IMR-90 (cell line): ENCODE measurements at regions not wholly inside any gene's neighbourhood (a gene's known extent, or its start where the extent isn't known, plus 50 kb on each side); places are given as distances from the start of the nearest gene placed in this dataset.

Experiments used
- ATAC-seq: fragments of 200-7000 bp; cut with Tn5 transposase; 2 replicates; pipeline ENCODE4 v1.9.1; 2020; ENCODE audit warnings: low read depth, mild to moderate bottlenecking, moderate library complexity
- BruUV-seq: library from RNA; stranded (reverse); fragments of 400-500 nt; replicated peaks from 2 replicates; lab custom pipeline; 2021; lab: Mats Ljungman, UMichigan
- CTCF ChIA-PET: fragments of 300-600 bp; formaldehyde crosslinking; extraction: SDS; loops from one replicate; lab custom pipeline; 2021; ENCODE audit warnings: antibody characterized with exemption; lab: Yijun Ruan, JAX
- POLR2A ChIA-PET: fragments of 300-600 bp; sonication (Branson Sonifier 250); formaldehyde crosslinking; loops from one replicate; lab custom pipeline; 2022; ENCODE audit warnings: antibody characterized with exemption; ENCODE audit not compliant: unreplicated experiment; lab: Charles Lee
- DNase-seq: peaks from one replicate; pipeline ENCODE4 v3.0.0; 2013
- H2AFZ ChIP-seq: replicated peaks from 2 replicates; pipeline ENCODE3; 2013; ENCODE audit warnings: low read length, mild to moderate bottlenecking; ENCODE audit not compliant: poor library complexity
- H2AK5ac ChIP-seq: 2 replicates; pipeline ENCODE4 v1.6.1; 2013; ENCODE audit warnings: low read depth, low read length, inconsistent platforms
- H2AK9ac ChIP-seq: replicated peaks from 2 replicates; pipeline ENCODE3; 2013; ENCODE audit warnings: mild to moderate bottlenecking, low read depth, low read length, moderate library complexity; ENCODE audit not compliant: poor library complexity
- H2BK120ac ChIP-seq: 2 replicates; pipeline ENCODE4 v1.6.1; 2013; ENCODE audit warnings: low read depth, low read length, inconsistent platforms
- H2BK15ac ChIP-seq: 3 replicates; pipeline ENCODE4 v1.6.1; 2013; ENCODE audit warnings: low read depth, low read length, inconsistent platforms
- H2BK20ac ChIP-seq: 2 replicates; pipeline ENCODE4 v1.6.1; 2013; ENCODE audit warnings: low read depth, mild to moderate bottlenecking, inconsistent platforms, low read length, moderate library complexity
- H2BK5ac ChIP-seq: 2 replicates; pipeline ENCODE4 v1.6.1; 2013; ENCODE audit warnings: mild to moderate bottlenecking, low read depth, low read length, inconsistent platforms; ENCODE audit not compliant: poor library complexity, severe bottlenecking
- H3K14ac ChIP-seq: replicated peaks from 2 replicates; pipeline ENCODE4 v1.6.1; 2013; ENCODE audit warnings: low read depth, low read length, inconsistent platforms
- H3K18ac ChIP-seq: 2 replicates; pipeline ENCODE4 v1.6.1; 2013; ENCODE audit warnings: low read depth, low read length, control low read depth
- H3K23ac ChIP-seq: 2 replicates; pipeline ENCODE4 v1.6.1; 2013; ENCODE audit warnings: low read depth, low read length, inconsistent platforms
- H3K27ac ChIP-seq: 2 replicates; pipeline ENCODE4 v1.5.1; 2013; ENCODE audit warnings: mild to moderate bottlenecking, control low read depth, low read length; ENCODE audit not compliant: insufficient read depth
- H3K27me3 ChIP-seq: 2 replicates; pipeline ENCODE4 v1.6.1; 2013; ENCODE audit warnings: low read length; ENCODE audit not compliant: control insufficient read depth, insufficient read depth
- H3K36me3 ChIP-seq: 2 replicates; pipeline ENCODE4 v1.6.1; 2013; ENCODE audit warnings: low read length, mixed read lengths; ENCODE audit not compliant: control insufficient read depth, insufficient read depth
- H3K4ac ChIP-seq: 2 replicates; pipeline ENCODE4 v1.6.1; 2013; ENCODE audit warnings: low read depth, low read length, inconsistent platforms
- H3K4me1 ChIP-seq: 2 replicates; pipeline ENCODE4 v1.6.1; 2013; ENCODE audit warnings: low read length, mixed read lengths; ENCODE audit not compliant: control insufficient read depth, insufficient read depth
- H3K4me2 ChIP-seq: 2 replicates; pipeline ENCODE4 v1.6.1; 2013; ENCODE audit warnings: low read depth, mild to moderate bottlenecking, control low read depth, low read length, moderate library complexity
- H3K4me3 ChIP-seq: 2 replicates; pipeline ENCODE4 v1.5.1; 2013; ENCODE audit warnings: low read depth, mild to moderate bottlenecking, control low read depth, low read length, moderate library complexity; ENCODE audit not compliant: insufficient read depth
- H3K56ac ChIP-seq: 2 replicates; pipeline ENCODE4 v1.6.1; 2013; ENCODE audit warnings: low read length, inconsistent platforms; ENCODE audit not compliant: insufficient read depth; ENCODE audit errors: extremely low read depth
- H3K79me1 ChIP-seq, 2 experiments: 2 replicates each; pipeline ENCODE4 v1.6.1; 2013; ENCODE audit warnings: low read length in 2 of 2, inconsistent platforms in 1 of 2, low read depth in 1 of 2
- H3K9ac ChIP-seq: 2 replicates; pipeline ENCODE4 v1.6.1; 2013; ENCODE audit warnings: low read depth, low read length, control low read depth
- H3K9me1 ChIP-seq: 2 replicates; pipeline ENCODE4 v1.6.1; 2013; ENCODE audit warnings: low read length, inconsistent platforms; ENCODE audit not compliant: insufficient read depth
- H3K9me3 ChIP-seq: 2 replicates; pipeline ENCODE4 v1.6.1; 2013; ENCODE audit warnings: low read length; ENCODE audit not compliant: control insufficient read depth, insufficient read depth
- H4K20me1 ChIP-seq: 2 replicates; pipeline ENCODE4 v1.6.1; 2013; ENCODE audit warnings: low read length, inconsistent platforms; ENCODE audit not compliant: insufficient read depth
- H4K5ac ChIP-seq: 2 replicates; pipeline ENCODE4 v1.6.1; 2013; ENCODE audit warnings: mild to moderate bottlenecking, low read depth, low read length, control low read depth
- H4K8ac ChIP-seq, 2 experiments: 2 replicates each; pipeline ENCODE4 v1.6.1; 2013; ENCODE audit warnings: low read depth in 2 of 2, low read length in 2 of 2, control low read depth in 1 of 2, inconsistent platforms in 1 of 2
- H4K91ac ChIP-seq: 2 replicates; pipeline ENCODE4 v1.6.1; 2013; ENCODE audit warnings: low read depth, low read length, inconsistent platforms; ENCODE audit not compliant: insufficient read depth
- BHLHE40 ChIP-seq: fragments of 150-350 bp; IDR thresholded peaks from 2 replicates; pipeline ENCODE4 v1.6.1; 2016; ENCODE audit warnings: mild to moderate bottlenecking, low read depth, low read length
- CEBPB ChIP-seq: IDR thresholded peaks from 2 replicates; pipeline ENCODE4 v1.6.1; 2012; ENCODE audit warnings: low read depth, low read length, improper control_type of control experiment
- CHD1 ChIP-seq: IDR thresholded peaks from 2 replicates; pipeline ENCODE4 v1.6.1; 2012; ENCODE audit warnings: low read depth, low read length, improper control_type of control experiment
- ELK1 ChIP-seq: fragments of 150-350 bp; IDR thresholded peaks from 2 replicates; pipeline ENCODE4 v1.6.1; 2016; ENCODE audit warnings: low read depth, mild to moderate bottlenecking, low read length, moderate library complexity, borderline replicate concordance
- FOS ChIP-seq: fragments of 150-350 bp; IDR thresholded peaks from 2 replicates; pipeline ENCODE4 v1.6.1; 2016; ENCODE audit warnings: low read depth, low read length
- MAFK ChIP-seq: IDR thresholded peaks from 2 replicates; pipeline ENCODE4 v1.6.1; 2012; ENCODE audit warnings: low read depth, low read length, improper control_type of control experiment
- MAZ ChIP-seq: IDR thresholded peaks from 2 replicates; pipeline ENCODE4 v1.6.1; 2012; ENCODE audit warnings: low read depth, mild to moderate bottlenecking, low read length, improper control_type of control experiment, moderate library complexity, borderline replicate concordance
- MXI1 ChIP-seq: IDR thresholded peaks from 2 replicates; pipeline ENCODE4 v1.6.1; 2012; ENCODE audit warnings: low read depth, mild to moderate bottlenecking, low read length, moderate library complexity, borderline replicate concordance
- NFE2L2 ChIP-seq: fragments of 150-350 bp; IDR thresholded peaks from 2 replicates; pipeline ENCODE4 v1.6.1; 2016; ENCODE audit warnings: low read depth, mild to moderate bottlenecking, low read length
- POLR2A ChIP-seq: IDR thresholded peaks from 2 replicates; pipeline ENCODE4 v1.6.1; 2012; ENCODE audit warnings: mild to moderate bottlenecking, low read depth, low read length
- RAD21 ChIP-seq: IDR thresholded peaks from 2 replicates; pipeline ENCODE4 v1.6.1; 2012; ENCODE audit warnings: low read length, improper control_type of control experiment
- RCOR1 ChIP-seq: IDR thresholded peaks from 2 replicates; pipeline ENCODE4 v1.6.1; 2012; ENCODE audit warnings: mild to moderate bottlenecking, low read length, improper control_type of control experiment; ENCODE audit not compliant: insufficient replicate concordance
- RFX5 ChIP-seq: IDR thresholded peaks from 2 replicates; pipeline ENCODE4 v1.8.0; 2012; ENCODE audit warnings: low read depth, mild to moderate bottlenecking, low read length, moderate library complexity
- SMC3 ChIP-seq: fragments of 150-350 bp; IDR thresholded peaks from 2 replicates; pipeline ENCODE4 v1.6.1; 2016; ENCODE audit warnings: low read depth, mild to moderate bottlenecking, antibody characterized with exemption, low read length, moderate library complexity
- WGBS, 2 experiments: methylation state at CpG; one replicate each; pipeline versions ENCODE4 v1.1.5 to v1.1.7; 2013; ENCODE audit warnings: missing lambda C conversion rate in 2 of 2; ENCODE audit not compliant: insufficient read length in 1 of 2; ENCODE audit errors: extremely low coverage in 2 of 2; 5-methylcytosine and 5-hydroxymethylcytosine counted together
- dilution Hi-C: fragments of 300-500 bp; cut with HindIII; formaldehyde crosslinking; loops from one replicate; pipeline ENCODE4 v1.14.3; 2018; ENCODE audit warnings: low sequenced_read_pairs; ENCODE audit not compliant: unreplicated experiment
- in situ Hi-C: fragments of 300-500 bp; cut with MboI; formaldehyde crosslinking; loops from 3 replicates; pipeline ENCODE4 v1.14.3; 2019; ENCODE audit warnings: low sequenced_read_pairs, inconsistent platforms, mixed read lengths
- intact Hi-C: fragments of 100-400 bp; cut with micrococcal nuclease; formaldehyde crosslinking; loops from 2 replicates; pipeline ENCODE4 v1.10.0; 2022
- TF ChIP-seq, protein P1 (sequence below): conservative IDR thresholded peaks from 2 replicates; pipeline ENCODE4 v1.5.1; 2012; ENCODE audit warnings: mild to moderate bottlenecking, low read depth, low read length, improper control_type of control experiment
- TF ChIP-seq, protein P2 (sequence below): fragments of 150-350 bp; IDR thresholded peaks from 2 replicates; pipeline ENCODE4 v1.6.1; 2017; ENCODE audit warnings: mild to moderate bottlenecking, antibody characterized with exemption, low read length, low read depth

DNA sequence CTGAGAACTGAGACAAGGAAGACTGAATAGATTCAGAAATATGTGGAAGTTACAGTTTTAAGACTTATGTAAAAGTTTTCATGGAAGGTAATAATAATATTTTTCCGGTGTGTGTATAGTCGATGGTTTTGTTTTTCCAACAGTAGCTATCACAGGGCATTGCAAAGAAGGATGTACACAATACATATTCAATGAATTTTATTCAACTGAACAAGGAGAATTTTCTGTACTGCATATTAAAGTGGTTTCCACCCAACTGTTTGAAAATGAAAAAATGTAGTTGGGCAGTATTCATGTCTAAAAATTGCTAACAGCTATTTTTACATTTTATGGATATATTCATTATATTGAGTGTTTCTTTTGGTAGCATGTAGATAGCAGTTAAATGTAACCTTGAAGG, 350.3 kb upstream of the ATP10A start:
- H3K36me3 ChIP-seq, result no peaks in the 10 kb centered on the region
- H3K14ac ChIP-seq, result no peak overlapping the region
- H2AK9ac ChIP-seq, result no peak overlapping the region
- H3K18ac ChIP-seq, result no peak overlapping the region
- dilution Hi-C loops, result no loop called here
- H4K20me1 ChIP-seq, result no peaks in the 10 kb centered on the region
- ATAC-seq (no peak), DNase-seq (no peak)
- no peak overlapping the region for H2BK15ac ChIP-seq
- peaks cover 7% of the 10 kb centered on the region for H3K9me3 ChIP-seq
- H2BK20ac ChIP-seq, result no peak overlapping the region
- no peak overlapping the region for H2BK120ac ChIP-seq
- H4K8ac ChIP-seq, result no peak overlapping the region
- no peaks in the 10 kb centered on the region for H3K4me1 ChIP-seq
- H4K91ac ChIP-seq, result no peak overlapping the region
- H3K4me2 ChIP-seq, result no peak overlapping the region
- in situ Hi-C loops, result no loop called here
- ChIA-PET CTCF (no interaction called here), POLR2A (no interaction called here)
- H3K56ac ChIP-seq, result no peak overlapping the region
- H3K79me1 ChIP-seq, result no peaks in the 10 kb centered on the region
- no CpG with 5 or more reads among the region's 2 CpGs for WGBS, 2 experiments
- H4K5ac ChIP-seq, result no peak overlapping the region
- H3K9ac ChIP-seq, result no peak overlapping the region
- H3K4me3 ChIP-seq, result no peak overlapping the region
- H2AK5ac ChIP-seq, result no peak overlapping the region
- H3K9me1 ChIP-seq, result no peaks in the 10 kb centered on the region
- no peak overlapping the region for H2BK5ac ChIP-seq
- intact Hi-C loops, result no loop called here
- BruUV-seq, result no TSS peak
- H3K4ac ChIP-seq, result no peak overlapping the region
- no peak overlapping the region for H3K27ac ChIP-seq
- H3K23ac ChIP-seq, result no peak overlapping the region
- H3K27me3 ChIP-seq, result no peaks in the 10 kb centered on the region
- TF ChIP-seq NFE2L2, result no peak
- TF ChIP-seq SMC3, result no peak
- no peak for TF ChIP-seq RCOR1
- no peak for TF ChIP-seq MXI1
- no peak for TF ChIP-seq RAD21
- TF ChIP-seq FOS, result no peak
- no peak for TF ChIP-seq CHD1
- TF ChIP-seq CEBPB, result no peak
- TF ChIP-seq, protein P1, sequence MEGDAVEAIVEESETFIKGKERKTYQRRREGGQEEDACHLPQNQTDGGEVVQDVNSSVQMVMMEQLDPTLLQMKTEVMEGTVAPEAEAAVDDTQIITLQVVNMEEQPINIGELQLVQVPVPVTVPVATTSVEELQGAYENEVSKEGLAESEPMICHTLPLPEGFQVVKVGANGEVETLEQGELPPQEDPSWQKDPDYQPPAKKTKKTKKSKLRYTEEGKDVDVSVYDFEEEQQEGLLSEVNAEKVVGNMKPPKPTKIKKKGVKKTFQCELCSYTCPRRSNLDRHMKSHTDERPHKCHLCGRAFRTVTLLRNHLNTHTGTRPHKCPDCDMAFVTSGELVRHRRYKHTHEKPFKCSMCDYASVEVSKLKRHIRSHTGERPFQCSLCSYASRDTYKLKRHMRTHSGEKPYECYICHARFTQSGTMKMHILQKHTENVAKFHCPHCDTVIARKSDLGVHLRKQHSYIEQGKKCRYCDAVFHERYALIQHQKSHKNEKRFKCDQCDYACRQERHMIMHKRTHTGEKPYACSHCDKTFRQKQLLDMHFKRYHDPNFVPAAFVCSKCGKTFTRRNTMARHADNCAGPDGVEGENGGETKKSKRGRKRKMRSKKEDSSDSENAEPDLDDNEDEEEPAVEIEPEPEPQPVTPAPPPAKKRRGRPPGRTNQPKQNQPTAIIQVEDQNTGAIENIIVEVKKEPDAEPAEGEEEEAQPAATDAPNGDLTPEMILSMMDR, result no peak
- TF ChIP-seq POLR2A, result no peak
- TF ChIP-seq, protein P2, sequence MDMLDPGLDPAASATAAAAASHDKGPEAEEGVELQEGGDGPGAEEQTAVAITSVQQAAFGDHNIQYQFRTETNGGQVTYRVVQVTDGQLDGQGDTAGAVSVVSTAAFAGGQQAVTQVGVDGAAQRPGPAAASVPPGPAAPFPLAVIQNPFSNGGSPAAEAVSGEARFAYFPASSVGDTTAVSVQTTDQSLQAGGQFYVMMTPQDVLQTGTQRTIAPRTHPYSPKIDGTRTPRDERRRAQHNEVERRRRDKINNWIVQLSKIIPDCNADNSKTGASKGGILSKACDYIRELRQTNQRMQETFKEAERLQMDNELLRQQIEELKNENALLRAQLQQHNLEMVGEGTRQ, result no peak
- no peak for TF ChIP-seq BHLHE40
- TF ChIP-seq ELK1, result no peak
- no peak for TF ChIP-seq RFX5
- TF ChIP-seq MAFK, result no peak
- no peak for TF ChIP-seq MAZ
- H2AFZ ChIP-seq, result no peak overlapping the region
